GM10248 (cell line): ENCODE measurements at regions not wholly inside any gene's neighbourhood (a gene's known extent, or its start where the extent isn't known, plus 50 kb on each side); places are given as distances from the start of the nearest gene placed in this dataset.
"Not testable (repeated sequence)": the region's sequence is repeated elsewhere in the genome, so short reads cannot be mapped to it uniquely, and the experiment has no call there.

Experiments
- CTCF ChIA-PET: fragments of 300-600 bp; sonication (Branson Sonifier 250); formaldehyde crosslinking; extraction: SDS; loops from one replicate; lab custom pipeline; 2021; ENCODE audit warnings: antibody characterized with exemption; lab: Yijun Ruan, JAX
- POLR2A ChIA-PET: fragments of 350-650 bp; sonication (Branson Sonifier 250); formaldehyde crosslinking; extraction: SDS; loops from one replicate; lab custom pipeline; 2020; ENCODE audit warnings: antibody characterized with exemption; lab: Yijun Ruan, JAX
- DNase-seq: peaks from one replicate; pipeline ENCODE4 v3.0.0; 2012; ENCODE audit errors: extremely low spot score
- CTCF ChIP-seq: IDR thresholded peaks from 2 replicates; pipeline ENCODE4 v1.5.1; 2012; ENCODE audit warnings: mild to moderate bottlenecking, low read depth; ENCODE audit errors: extremely low read depth, missing control alignments, control extremely low read depth

GRCh38 chrX:22818061-22818460 lies 181.7 kb upstream of the DDX53 start:
- no peak for TF ChIP-seq CTCF
- POLR2A ChIA-PET = no interaction called here
- CTCF ChIA-PET = no interaction called here
- DNase-seq = no peak

- no peak for TF ChIP-seq CTCF
- no peak for DNase-seq
- POLR2A ChIA-PET = no interaction called here
- CTCF ChIA-PET = no interaction called here
These were observed 144.1 kb upstream of the DDX53 start for GRCh38 chrX:22855693-22856092.

GRCh38 chrX:22859642-22860041 lies 140.1 kb upstream of the DDX53 start:
- POLR2A ChIA-PET = no interaction called here
- no peak for TF ChIP-seq CTCF
- DNase-seq = no peak
- CTCF ChIA-PET = no interaction called here

- CTCF ChIA-PET = interaction anchor here (1.5 kb wide), 1 partner anchor 10 kb away, joined by 3 read pairs; no protein-coding TSS in a partner anchor
- DNase-seq, POLR2A ChIA-PET: not testable (repeated sequence)
These were observed 133.0 kb upstream of the DDX53 start for GRCh38 chrX:22866801-22867200.

GRCh38 chrX:22882543-22882942 lies 117.2 kb upstream of the DDX53 start:
- TF ChIP-seq CTCF = no peak
- ChIA-PET POLR2A (no interaction called here), CTCF (no interaction called here)
- no peak for DNase-seq

GRCh38 chrX:22889819-22890218 lies 109.9 kb upstream of the DDX53 start:
- TF ChIP-seq CTCF = no peak
- POLR2A ChIA-PET = no interaction called here
- CTCF ChIA-PET = interaction anchor here (0.7 to 1.0 kb wide), 2 partner anchors 10 to 23 kb away, joined by 3 read pairs; no protein-coding TSS in a partner anchor
- DNase-seq = no peak

GRCh38 chrX:22912616-22913015 lies 87.1 kb upstream of the DDX53 start:
- TF ChIP-seq CTCF = no peak
- ChIA-PET POLR2A (no interaction called here), CTCF (no interaction called here)
- no peak for DNase-seq
